ENCODE measurements at regions not wholly inside any gene's neighbourhood (a gene's known extent, or its start where the extent isn't known, plus 50 kb on each side); places are given as distances from the start of the nearest gene placed in this dataset.
A peak's percentile ranks its signal among the peaks of the same experiment; 100 is the strongest.

DNA sequence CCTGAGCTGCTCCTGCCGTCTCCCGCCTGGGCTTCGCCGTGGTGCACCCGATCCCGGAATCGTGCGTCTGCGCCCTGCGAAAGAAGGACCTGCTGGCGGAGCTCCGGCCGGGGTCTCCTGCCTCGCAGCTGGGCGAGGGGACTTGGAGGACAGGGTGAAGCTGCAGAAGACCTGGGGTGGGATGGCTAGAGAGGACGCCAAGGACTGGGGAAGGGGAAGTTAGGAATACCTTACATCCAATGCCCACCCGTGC is 150.2 kb downstream of the PRL start:
- H3K9me3 ChIP-seq, result no peaks in the 10 kb centered on the region
- no peaks in the 10 kb centered on the region for H3K36me3 ChIP-seq
- intact Hi-C loops (cut with DNase I), result no loop called here
- DNase-seq, result peak in 3 of 6 donors; percentile 9 to 60 (median 56)
- 92 to 94% methylated on average over 17 of the region's 17 CpGs for WGBS, 2 donors
- ATAC-seq, result no peak
- no peak overlapping the region for H3K4me3 ChIP-seq
- FAIRE-seq, result no peak
- no peak overlapping the region for H3K27ac ChIP-seq
- peaks cover 0 to 5% (median 0%) of the 10 kb centered on the region in 3 donors for H3K4me1 ChIP-seq
- H3K27me3 ChIP-seq, result no peaks in the 10 kb centered on the region
- TF ChIP-seq, protein P1, sequence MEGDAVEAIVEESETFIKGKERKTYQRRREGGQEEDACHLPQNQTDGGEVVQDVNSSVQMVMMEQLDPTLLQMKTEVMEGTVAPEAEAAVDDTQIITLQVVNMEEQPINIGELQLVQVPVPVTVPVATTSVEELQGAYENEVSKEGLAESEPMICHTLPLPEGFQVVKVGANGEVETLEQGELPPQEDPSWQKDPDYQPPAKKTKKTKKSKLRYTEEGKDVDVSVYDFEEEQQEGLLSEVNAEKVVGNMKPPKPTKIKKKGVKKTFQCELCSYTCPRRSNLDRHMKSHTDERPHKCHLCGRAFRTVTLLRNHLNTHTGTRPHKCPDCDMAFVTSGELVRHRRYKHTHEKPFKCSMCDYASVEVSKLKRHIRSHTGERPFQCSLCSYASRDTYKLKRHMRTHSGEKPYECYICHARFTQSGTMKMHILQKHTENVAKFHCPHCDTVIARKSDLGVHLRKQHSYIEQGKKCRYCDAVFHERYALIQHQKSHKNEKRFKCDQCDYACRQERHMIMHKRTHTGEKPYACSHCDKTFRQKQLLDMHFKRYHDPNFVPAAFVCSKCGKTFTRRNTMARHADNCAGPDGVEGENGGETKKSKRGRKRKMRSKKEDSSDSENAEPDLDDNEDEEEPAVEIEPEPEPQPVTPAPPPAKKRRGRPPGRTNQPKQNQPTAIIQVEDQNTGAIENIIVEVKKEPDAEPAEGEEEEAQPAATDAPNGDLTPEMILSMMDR (IDR thresholded peaks at IDR 0.05), result no peak

DNA sequence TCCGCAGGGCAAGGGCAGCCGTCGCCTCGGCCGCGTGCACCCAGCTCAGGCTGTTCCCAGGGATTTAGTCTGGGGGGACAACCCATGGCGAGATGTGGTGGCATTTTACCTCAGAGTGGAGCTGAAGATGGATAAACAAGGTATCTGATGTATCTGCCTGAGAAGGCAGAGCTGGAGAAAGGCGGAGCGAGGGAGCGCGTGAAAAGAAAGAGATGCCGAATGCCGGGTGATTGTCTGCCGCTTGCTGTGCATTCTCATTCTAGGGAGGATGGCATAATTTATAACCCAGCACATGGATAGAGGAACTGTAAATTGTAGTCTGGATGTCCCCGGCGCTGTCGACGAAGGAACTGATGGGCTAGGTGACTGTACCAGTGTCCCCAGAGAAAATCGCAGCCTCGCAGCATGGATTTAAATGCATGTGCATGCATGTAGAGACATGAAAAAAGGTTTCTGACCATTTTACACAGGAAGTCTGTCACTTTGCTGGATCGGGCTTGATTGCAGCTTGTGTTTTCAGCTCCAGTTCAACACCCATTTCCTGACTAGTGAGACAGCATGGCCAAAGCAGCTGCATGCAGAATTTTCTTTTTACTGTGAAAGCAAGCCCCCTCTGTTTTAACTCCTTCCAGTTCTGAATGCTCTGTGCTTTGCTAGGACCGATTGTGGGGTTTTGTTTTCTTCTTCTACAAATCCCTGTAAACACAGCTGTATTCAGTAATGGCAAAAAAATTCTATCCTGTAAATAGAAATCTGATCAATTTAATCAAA is 149.7 kb downstream of the PRL start:
- TF ChIP-seq, protein P1 (IDR thresholded peaks at IDR 0.05), result no peak
- intact Hi-C loops (cut with DNase I), result no loop called here
- WGBS, 2 donors, result 86 to 90% methylated on average over 22 of the region's 22 CpGs
- FAIRE-seq, result no peak
- H3K9me3 ChIP-seq, result no peaks in the 10 kb centered on the region
- H3K4me3 ChIP-seq, result no peak overlapping the region
- no peaks in the 10 kb centered on the region for H3K36me3 ChIP-seq
- DNase-seq, result no peak
- H3K4me1 ChIP-seq, result peaks cover 0 to 5% (median 0%) of the 10 kb centered on the region in 3 donors
- H3K27me3 ChIP-seq, result no peaks in the 10 kb centered on the region
- H3K27ac ChIP-seq, result no peak overlapping the region
- ATAC-seq, result no peak

DNA sequence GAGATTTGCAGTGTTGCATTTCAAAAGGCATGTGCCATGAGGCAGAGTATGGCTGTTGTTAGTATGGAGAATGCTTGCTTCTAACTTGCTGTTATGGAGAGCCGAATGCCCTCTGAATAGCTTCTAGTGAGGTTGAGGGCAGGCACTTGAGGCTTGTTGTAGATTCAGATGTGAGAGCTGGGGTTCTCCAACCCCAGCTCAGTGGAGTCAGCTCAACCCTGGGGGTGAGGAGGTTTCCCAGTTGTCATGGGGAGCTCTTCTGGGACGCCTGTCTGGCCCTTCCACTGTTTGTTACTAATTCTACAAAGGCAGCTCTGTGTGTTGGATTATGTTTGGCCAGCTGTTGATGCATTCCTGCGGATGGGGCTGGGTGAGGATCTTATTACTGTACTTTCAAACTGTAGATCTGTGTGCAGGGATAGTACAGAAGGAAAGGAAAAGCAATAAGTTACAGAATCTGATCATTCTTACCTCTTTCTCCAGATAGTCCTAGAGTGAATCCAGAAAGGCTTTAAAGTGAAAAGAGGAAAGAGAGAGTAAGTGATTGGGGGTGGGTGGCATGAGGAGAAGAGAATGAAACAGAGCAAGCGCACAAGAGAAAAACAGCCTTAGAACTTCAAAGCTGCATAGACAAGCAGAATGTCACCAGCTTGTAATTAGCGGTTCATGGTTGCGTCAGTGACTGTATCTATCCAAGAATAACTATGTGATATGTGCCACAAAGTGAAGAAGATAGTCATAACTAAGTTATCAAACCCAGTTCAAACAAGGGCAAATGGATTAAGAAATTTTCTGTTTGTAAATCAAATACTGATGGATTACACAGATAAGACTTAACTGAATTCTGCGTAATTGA is 148.7 kb downstream of the PRL start:
- TF ChIP-seq, protein P1 (IDR thresholded peaks at IDR 0.05), result no peak
- H3K9me3 ChIP-seq, result no peaks in the 10 kb centered on the region
- H3K27ac ChIP-seq, result no peak overlapping the region
- no peaks in the 10 kb centered on the region for H3K36me3 ChIP-seq
- no peaks in the 10 kb centered on the region for H3K27me3 ChIP-seq
- H3K4me1 ChIP-seq, result peaks cover 0 to 5% (median 0%) of the 10 kb centered on the region in 3 donors
- intact Hi-C loops (cut with DNase I), result no loop called here
- 34 to 38% methylated on average over 7 of the region's 7 CpGs for WGBS, 2 donors
- ATAC-seq (peak; percentile 69 to 90 (median 80)), FAIRE-seq (no peak), DNase-seq (peak in 2 of 6 donors; percentile 14 to 23)
- no peak overlapping the region for H3K4me3 ChIP-seq

DNA sequence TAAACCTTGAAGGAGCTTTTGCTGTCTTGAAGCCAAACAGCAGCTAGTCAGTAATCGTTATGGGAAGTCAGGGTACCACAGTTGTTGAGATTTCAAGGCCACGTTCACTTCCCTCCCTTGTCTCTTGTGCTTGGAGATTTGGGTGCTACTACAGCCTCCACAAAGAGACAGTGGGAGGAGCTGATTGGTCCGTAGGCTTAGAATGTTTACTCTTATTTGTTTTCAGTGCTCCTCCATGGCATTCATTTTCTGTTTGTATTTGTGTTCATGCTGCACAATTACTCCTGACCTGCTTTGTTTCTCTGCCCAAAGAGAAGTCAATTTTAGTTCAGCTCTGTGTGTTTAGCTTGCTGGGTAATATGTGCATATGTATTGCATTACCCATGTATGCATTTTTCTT is 147.7 kb downstream of the PRL start:
- Histone ChIP-seq H3K36me3 (no peaks in the 10 kb centered on the region), H3K27ac (no peak overlapping the region), H3K27me3 (no peaks in the 10 kb centered on the region), H3K9me3 (no peaks in the 10 kb centered on the region), H3K4me3 (no peak overlapping the region), H3K4me1 (peaks cover 0 to 5% (median 0%) of the 10 kb centered on the region in 3 donors)
- TF ChIP-seq, protein P1 (IDR thresholded peaks at IDR 0.05), result no peak
- no peak for ATAC-seq
- 18 to 19% methylated on average over 3 of the region's 3 CpGs for WGBS, 2 donors
- FAIRE-seq, result no peak
- no peak for DNase-seq
- intact Hi-C loops (cut with DNase I), result no loop called here
